CD4-positive, alpha-beta T cell treated with Interleukin-4 for 4 hours (primary cell): ENCODE measurements at regions not wholly inside any gene's neighbourhood (a gene's known extent, or its start where the extent isn't known, plus 50 kb on each side); places are given as distances from the start of the nearest gene placed in this dataset.
"Not testable (repeated sequence)": the region's sequence is repeated elsewhere in the genome, so short reads cannot be mapped to it uniquely, and the experiment has no call there.

Source experiments
- DNase-seq: peaks from one replicate; pipeline ENCODE4 v3.0.0-alpha.2; 2020

DNA sequence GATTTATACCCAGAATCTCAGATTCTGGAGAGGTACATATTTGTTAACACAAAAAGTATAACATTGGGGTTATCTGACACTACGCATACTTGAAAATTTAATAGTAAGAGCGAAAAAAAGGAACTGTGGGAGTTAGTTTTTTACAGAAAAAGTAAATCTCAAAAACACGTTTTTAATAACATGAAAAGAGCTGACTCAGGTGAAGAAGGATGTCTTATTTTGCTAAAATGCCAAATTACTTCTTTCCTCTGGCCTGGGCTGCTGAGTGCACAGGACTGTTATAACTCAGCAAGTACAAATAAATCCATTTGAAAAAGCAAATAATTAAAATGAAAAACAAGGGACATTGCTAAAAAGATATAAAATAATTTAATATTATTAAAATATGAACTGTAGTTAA lies 1322.9 kb downstream of the ARAP2 start:
- no peak for DNase-seq

DNA sequence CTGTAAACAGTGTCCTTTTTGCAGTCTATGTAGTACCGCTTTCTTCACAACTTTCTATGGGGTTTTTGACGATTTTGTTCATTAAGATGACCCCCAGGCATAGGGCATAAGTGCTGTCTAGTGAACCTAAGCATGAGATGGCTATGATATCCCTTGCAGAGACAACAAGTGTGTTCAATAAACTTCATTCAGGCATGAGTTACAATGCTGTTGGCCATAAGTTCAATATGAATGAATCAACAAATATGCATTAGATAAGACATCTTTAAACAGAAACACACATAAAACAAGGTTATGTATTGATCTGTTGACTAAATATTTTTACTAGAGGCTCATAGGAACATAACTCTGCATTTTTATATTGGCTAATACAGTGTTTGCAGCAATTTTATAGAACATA lies 1322.0 kb downstream of the ARAP2 start:
- DNase-seq: no peak

GRCh38 chr4:34932591-34932990 lies 1311.7 kb downstream of the ARAP2 start:
- DNase-seq: no peak

DNA sequence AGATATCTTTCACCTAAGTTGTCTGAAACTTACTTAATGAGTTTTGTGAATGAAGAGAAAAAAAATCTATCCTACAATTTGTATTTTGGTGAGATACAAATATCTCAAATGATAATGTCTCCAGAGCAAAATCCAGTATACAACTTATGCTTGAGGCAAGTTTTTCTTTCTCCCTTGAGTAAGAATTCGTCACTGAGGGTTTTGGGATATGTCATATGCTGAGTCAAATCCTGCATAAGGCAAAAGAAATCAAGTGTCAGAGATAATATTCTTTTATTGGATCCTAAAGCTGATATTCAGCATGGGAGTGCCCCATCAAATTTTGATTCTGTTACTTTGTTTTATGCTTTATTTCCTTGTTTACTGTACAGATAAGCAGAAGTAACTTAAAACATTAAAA lies 1308.6 kb downstream of the ARAP2 start:
- DNase-seq: no peak

DNA sequence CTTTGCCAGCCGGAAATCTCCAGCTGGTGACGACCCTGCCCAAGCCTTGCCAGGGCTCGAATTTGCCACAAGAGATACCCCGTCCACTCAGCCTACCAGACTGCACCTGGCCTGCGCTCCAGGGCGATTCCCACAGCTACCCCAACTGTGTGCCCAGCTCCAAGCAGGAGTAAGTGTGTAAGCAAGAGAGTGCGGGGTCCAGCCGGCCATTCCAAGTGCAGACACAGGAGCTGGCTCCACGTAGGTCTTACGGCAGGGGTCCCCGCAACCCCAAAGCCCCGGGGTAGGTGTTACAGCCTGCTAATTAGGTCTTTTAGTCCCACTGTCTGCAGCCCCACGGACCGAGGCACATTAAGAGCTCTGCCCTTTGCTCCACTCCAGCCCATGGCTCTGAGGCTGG lies 1305.2 kb downstream of the ARAP2 start:
- no peak for DNase-seq

DNA sequence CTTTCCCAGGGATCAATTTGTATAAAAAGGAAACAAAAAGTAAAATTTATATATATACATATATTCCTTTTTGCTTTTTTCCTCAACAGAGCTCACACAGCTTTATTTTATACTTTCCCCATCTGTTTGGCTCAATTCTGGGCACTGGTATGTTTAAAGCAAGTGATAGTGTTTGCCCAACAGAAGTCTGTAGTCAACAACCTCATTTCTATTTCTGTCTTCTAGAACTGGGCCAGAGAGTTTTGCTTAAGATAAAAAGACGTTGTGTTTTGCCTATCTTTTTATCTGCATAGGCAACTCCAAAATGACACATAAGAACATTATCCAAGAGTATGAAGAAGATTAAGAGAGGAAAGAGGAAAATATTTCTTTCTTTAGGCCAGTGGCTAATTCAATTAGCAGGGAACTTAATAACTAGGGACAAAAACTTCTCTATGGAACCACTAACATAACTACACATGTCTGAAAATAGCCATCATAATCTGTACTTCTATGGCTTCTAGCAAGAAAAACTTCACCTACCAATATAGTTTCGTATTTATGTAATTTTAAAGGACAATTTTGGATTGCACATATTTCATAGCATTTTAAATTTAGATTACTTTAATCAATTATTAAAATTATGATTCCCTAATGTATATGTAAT lies 1300.5 kb downstream of the ARAP2 start:
- no peak for DNase-seq

DNA sequence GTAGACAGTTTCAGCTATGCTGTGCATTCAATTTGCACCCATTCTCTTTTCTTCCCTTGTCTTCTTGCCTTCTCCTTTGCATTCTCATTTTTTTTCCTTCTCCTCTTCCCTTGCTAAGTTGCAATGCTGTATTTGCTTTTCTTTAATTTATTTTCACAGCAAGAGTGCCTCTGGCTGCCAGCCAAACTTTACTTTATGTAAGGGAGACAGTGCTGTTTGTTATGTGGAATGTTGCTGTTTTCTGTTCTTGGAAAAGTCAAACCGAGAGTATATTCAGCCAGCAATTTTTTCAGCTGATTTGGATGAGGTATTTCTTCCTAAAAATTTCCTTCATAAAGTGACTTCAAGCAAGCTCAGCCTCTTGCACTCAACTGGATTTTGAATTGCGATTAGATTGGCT lies 1293.4 kb downstream of the ARAP2 start:
- no peak for DNase-seq

GRCh38 chr4:34953145-34953799 lies 1291.0 kb downstream of the ARAP2 start:
- DNase-seq: no peak

DNA sequence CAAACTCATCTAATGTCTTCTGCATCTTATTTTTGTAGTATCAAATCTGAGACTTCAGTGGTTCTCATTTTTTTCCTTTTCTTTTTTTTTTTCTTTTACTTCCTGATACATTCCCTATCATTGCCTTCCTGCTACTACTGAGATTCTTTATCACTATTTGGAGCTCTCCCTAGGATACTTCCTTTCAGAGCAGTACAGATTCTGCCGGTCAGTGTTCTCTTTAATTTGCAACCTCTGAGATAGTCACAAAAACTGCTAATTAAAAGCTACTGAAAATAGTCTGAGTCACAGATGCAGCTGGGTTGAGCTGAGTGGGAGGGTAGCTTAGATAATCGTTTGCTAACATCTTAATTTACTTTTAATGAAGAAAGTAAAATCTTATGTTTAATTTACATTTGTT lies 1279.7 kb downstream of the ARAP2 start:
- DNase-seq: no peak

DNA sequence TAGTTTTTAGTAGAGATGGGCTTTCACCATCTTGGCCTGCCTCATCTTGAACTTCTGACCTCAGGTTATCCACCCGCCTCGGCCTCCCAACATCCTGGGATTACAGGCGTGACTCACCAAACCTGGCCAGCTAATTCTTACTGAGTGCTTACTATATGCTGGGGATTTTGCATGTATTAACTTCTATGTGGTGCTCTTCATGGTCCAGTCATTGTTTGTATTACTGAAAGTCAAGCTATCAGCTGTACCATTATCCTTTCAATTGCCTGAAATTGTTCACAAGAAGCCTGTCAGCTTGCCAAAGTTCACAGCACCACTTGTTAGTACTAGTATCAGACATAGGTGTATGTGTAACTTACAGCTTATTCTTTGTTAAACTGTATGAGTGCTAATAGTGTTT lies 1272.1 kb downstream of the ARAP2 start:
- DNase-seq: no peak

DNA sequence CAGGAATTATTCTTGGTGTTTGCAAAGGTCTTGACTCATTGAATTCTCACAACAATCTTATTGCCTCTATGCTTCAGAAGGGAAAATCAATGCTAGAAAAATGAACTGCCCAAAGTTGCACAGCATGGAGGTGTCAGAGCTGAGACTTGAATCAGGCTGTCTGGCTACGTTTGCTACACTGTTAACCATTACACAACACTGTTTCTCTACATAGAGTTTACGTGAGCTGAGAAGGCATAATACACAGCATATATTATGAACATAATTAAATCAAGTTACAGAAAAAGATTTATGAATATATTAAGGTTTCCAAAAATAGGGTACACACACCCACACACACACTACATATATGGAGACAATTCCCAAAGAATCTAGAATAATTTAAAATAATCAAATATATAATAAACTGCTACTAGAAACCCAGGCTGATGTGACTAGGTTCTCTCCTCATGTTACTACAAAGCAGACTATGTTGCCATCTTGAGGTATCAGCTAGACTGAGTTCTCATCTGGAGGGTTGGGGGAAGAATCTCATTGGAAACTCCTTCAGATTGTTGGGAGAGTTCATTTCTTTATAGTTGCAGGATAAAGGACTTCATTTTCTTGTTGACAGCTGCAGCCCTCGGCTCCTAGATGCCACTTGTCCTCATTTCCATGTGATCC lies 1270.5 kb downstream of the ARAP2 start:
- no peak for DNase-seq

DNA sequence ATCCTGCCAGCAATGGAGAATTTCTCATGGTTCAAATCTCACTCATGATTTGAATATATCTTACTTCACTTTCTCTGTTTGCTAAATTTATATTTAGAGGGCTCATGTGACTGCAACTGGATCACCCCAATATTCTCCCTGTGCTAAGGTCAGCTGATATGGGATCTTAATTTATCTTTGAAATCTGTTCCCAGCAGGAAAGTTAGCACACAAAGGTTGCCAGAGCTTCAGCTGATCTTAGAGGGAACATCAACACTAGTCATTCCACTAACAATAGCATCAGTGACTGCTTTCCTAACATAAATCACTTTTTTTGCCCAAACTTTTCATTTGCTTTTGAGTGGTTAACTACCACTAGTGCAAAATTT lies 1270.0 kb downstream of the ARAP2 start:
- no peak for DNase-seq

DNA sequence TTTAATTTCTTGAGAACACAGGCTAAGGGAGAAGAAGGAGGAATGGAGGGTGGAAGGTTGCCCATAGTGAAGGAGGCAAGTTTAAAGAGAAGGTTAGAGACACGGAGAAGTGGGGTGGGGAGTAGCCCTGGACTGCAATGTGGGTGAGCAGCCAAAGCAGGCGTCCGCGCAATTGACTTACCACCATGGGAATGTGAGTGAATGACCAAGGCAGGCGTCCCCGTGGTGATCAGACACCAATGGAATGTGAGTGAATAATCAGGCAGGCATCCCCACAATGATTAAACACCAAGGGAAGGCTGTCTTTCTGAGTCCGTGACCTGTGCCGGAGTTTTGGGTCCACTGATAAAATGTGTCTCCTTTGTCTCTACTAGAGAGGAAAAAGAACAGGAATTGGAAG lies 1223.1 kb downstream of the ARAP2 start:
- not testable (repeated sequence) for DNase-seq

GRCh38 chr4:35025152-35025834 lies 1219.0 kb downstream of the ARAP2 start:
- no peak for DNase-seq

- no peak for DNase-seq
These were observed 1206.1 kb downstream of the ARAP2 start for GRCh38 chr4:35038079-35038805.

DNA sequence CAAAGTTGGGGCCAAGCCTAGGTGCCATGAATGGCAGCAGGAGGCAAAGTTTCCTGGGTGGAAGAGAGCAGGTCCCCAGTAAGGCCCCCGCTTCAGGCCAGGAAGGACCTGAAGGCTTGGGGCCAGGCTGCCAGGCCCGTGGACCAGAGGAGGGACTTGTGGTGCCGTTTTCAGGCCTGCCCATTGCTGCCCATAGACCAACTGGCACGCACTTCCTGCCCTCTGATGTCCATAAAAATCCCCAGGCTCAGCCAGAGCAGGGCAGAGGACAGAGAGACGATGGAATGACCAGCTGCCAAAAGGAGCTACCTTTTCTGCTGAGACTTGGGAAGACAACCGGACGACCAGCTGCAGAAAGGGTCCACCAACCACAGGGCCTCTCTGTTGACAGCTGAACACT lies 1205.5 kb downstream of the ARAP2 start:
- DNase-seq: no peak

DNA sequence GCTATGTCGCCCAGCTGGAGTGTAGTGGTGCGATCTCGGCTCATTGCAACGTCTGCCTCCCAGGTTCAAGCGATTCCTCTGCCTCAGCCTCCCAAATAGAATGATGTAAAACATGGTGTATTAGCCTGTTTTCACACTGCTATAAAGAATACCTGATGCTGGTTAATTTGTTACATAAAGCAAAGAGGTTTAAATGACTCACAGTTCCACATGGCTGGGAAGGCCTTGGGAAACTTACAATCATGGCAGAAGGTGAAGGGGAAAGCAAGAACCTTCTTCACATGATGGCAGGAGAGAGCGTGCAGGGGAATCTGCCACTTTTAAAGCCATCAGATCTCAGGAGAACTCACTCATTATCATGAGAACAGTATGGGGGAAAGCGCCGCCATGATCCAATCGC lies 1191.8 kb downstream of the ARAP2 start:
- no peak for DNase-seq

GRCh38 chr4:35063031-35063570 lies 1181.2 kb downstream of the ARAP2 start:
- no peak for DNase-seq

DNA sequence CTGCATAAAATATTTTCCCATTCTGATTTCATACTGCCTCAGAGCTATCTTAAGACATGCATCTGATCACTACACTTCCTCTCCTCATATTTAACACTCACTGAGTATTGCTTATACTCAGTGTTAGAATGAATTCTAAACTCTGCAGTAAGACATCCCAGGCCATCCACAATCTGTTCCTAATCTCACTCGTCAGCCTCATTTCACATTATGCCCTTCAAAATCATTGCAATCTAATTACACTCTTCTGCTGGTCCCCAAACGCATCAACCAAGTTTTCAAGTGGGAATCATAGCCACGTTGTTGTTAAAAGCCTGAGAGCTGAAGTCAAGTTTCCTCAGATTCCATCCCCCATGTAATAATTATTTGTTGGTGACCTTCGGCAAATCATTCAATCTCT lies 1177.9 kb downstream of the ARAP2 start:
- no peak for DNase-seq

DNA sequence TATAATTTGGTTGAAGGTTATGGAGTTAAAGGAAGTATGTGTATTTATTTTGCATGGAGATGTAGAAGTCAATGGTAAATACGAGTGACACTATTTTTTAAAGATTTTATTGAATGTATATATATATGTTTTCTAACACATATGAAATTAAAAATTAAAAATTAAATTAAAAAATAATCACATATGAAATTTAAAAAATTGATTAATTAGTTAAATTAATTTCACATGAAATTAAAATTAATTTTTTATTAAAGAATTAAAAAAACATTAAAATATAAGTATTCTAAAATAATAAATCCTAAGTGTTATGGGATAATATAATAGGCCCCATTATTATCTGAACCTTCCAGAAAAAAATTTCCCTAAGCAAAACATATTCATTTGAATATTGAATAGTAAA lies 1163.5 kb downstream of the ARAP2 start:
- DNase-seq: no peak

DNA sequence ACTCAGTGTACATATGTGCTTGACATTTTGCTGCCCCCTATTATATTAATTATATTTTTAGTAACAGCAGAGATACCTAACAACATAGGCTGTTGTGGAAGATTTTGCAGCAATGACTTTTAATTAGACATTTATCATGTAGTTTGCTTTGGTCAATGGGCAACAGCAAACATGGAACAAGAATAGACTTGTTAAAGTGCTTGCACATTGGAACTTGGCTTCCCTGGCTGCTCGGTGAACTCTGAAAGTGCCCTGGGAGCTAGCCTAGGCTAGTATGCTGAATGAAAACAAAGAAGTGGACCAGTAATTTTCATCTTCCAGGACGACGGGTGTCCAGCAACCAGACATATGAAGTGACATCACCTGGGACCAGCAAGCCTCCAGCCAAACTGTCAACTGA lies 1157.1 kb downstream of the ARAP2 start:
- no peak for DNase-seq

DNA sequence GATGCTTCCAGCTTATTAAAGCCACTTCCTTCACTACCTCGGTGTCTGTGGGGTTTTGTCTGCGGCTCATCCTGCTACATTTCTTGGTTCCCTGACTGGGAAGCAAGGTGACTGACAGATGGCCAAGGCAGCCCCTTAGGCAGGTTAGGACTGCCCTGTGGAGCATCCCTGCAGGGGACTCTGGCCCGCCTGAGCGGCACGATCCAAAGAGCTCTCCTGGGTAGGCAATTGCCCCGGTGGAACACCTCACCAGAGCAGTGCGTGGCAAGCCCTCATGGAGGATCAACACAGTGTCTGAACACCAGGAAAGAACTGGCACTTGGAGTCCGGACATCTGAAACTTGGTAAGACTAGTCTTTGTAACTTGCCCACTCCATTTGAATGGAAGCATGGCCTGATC lies 1143.4 kb downstream of the ARAP2 start:
- DNase-seq: no peak

GRCh38 chr4:35102066-35102465 lies 1142.2 kb downstream of the ARAP2 start:
- no peak for DNase-seq
